Epithelial cell of proximal tubule (primary cell): ENCODE measurements at regions not wholly inside any gene's neighbourhood (a gene's known extent, or its start where the extent isn't known, plus 50 kb on each side); places are given as distances from the start of the nearest gene placed in this dataset.

Experiments used
- DNase-seq: peaks from one replicate; pipeline ENCODE4 v3.0.0-alpha.2; 2011; ENCODE audit warnings: low read depth
- H3K4me3 ChIP-seq: 2 replicates; pipeline ENCODE4 v1.5.1; 2011; ENCODE audit warnings: low read depth, mild to moderate bottlenecking, low read length
- CTCF ChIP-seq: conservative IDR thresholded peaks from 2 replicates; pipeline ENCODE4 v1.5.1; 2012; ENCODE audit warnings: low read depth, mild to moderate bottlenecking, low read length

GRCh38 chr14:61602003-61602732 lies 93.1 kb upstream of the HIF1A start:
- DNase-seq = no peak
- TF ChIP-seq CTCF = no peak
- H3K4me3 ChIP-seq = peak overlapping the region; percentile 3

- H3K4me3 ChIP-seq = no peak overlapping the region
- DNase-seq = no peak
- TF ChIP-seq CTCF = no peak
Measured at GRCh38 chr14:61602733-61603077, 92.6 kb upstream of the HIF1A start.

- no peak overlapping the region for H3K4me3 ChIP-seq
- TF ChIP-seq CTCF = no peak
- DNase-seq = no peak
Measured at GRCh38 chr14:61603736-61604135, 91.6 kb upstream of the HIF1A start.

- no peak for DNase-seq
Measured at GRCh38 chr14:61607570-61608244, 87.6 kb upstream of the HIF1A start.

GRCh38 chr14:61608245-61609165 lies 86.8 kb upstream of the HIF1A start:
- H3K4me3 ChIP-seq = no peak overlapping the region
- DNase-seq = no peak
- no peak for TF ChIP-seq CTCF

More at GRCh38 chr14:61607570-61608244, 87.6 kb upstream of the HIF1A start:
- H3K4me3 ChIP-seq = no peak overlapping the region
- TF ChIP-seq CTCF = no peak

- TF ChIP-seq CTCF = no peak
- peak overlapping the region; percentile 5 for H3K4me3 ChIP-seq
- DNase-seq = no peak
Measured at GRCh38 chr14:61609191-61609843, 86.0 kb upstream of the HIF1A start.
